ENCODE measurements at regions not wholly inside any gene's neighbourhood (a gene's known extent, or its start where the extent isn't known, plus 50 kb on each side); places are given as distances from the start of the nearest gene placed in this dataset.

- TF ChIP-seq EZH2 (optimal IDR thresholded peaks at IDR 0.05; ENCODE audit: low read depth, low read length) (no peak), EZH2phosphoT487 (IDR thresholded peaks at IDR 0.05; ENCODE audit: low read length) (no peak)
- TF ChIP-seq, protein P1, sequence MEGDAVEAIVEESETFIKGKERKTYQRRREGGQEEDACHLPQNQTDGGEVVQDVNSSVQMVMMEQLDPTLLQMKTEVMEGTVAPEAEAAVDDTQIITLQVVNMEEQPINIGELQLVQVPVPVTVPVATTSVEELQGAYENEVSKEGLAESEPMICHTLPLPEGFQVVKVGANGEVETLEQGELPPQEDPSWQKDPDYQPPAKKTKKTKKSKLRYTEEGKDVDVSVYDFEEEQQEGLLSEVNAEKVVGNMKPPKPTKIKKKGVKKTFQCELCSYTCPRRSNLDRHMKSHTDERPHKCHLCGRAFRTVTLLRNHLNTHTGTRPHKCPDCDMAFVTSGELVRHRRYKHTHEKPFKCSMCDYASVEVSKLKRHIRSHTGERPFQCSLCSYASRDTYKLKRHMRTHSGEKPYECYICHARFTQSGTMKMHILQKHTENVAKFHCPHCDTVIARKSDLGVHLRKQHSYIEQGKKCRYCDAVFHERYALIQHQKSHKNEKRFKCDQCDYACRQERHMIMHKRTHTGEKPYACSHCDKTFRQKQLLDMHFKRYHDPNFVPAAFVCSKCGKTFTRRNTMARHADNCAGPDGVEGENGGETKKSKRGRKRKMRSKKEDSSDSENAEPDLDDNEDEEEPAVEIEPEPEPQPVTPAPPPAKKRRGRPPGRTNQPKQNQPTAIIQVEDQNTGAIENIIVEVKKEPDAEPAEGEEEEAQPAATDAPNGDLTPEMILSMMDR (IDR thresholded peaks at IDR 0.05; ENCODE audit: low read length) = no peak
- H3K79me2 ChIP-seq (ENCODE audit: low read length) = no peaks in the 10 kb centered on the region
- DNase-seq = no peak
- peaks cover 41% of the 10 kb centered on the region for H3K4me1 ChIP-seq (ENCODE audit: low read length)
- no peaks in the 10 kb centered on the region for H4K20me1 ChIP-seq (ENCODE audit: insufficient read depth, low read length)
- no peaks in the 10 kb centered on the region for H3K27me3 ChIP-seq (replicated peaks; ENCODE audit: insufficient read depth, low read length)
- H3K27ac ChIP-seq (ENCODE audit: low read length) = no peak overlapping the region
- no peaks in the 10 kb centered on the region for H3K9me2 ChIP-seq (replicated peaks; ENCODE audit: insufficient read depth, low read length)
- no peaks in the 10 kb centered on the region for H3K36me3 ChIP-seq (replicated peaks; ENCODE audit: insufficient read depth, low read length)
- no peak overlapping the region for H3K4me3 ChIP-seq (ENCODE audit: low read length)
- H3K9me3 ChIP-seq (replicated peaks; ENCODE audit: insufficient read depth, low read length) = no peaks in the 10 kb centered on the region
- no peak overlapping the region for H2AFZ ChIP-seq (ENCODE audit: low read length)
- no peak overlapping the region for H3K9ac ChIP-seq (ENCODE audit: low read length)
- H3F3A ChIP-seq (ENCODE audit: insufficient read depth, low read length) = peaks cover 10% of the 10 kb centered on the region
- H3K4me2 ChIP-seq (ENCODE audit: low read depth, low read length) = no peak overlapping the region
Measured at GRCh38 chr5:173826428-173827350, 61.5 kb upstream of the CPEB4 start.

- no peaks in the 10 kb centered on the region for H3F3A ChIP-seq (ENCODE audit: insufficient read depth, low read length)
- TF ChIP-seq EZH2phosphoT487 (IDR thresholded peaks at IDR 0.05; ENCODE audit: low read length) (no peak), EZH2 (optimal IDR thresholded peaks at IDR 0.05; ENCODE audit: low read depth, low read length) (no peak)
- TF ChIP-seq, protein P1 (IDR thresholded peaks at IDR 0.05; ENCODE audit: low read length) = no peak
- no peaks in the 10 kb centered on the region for H3K36me3 ChIP-seq (replicated peaks; ENCODE audit: insufficient read depth, low read length)
- no peak overlapping the region for H3K4me3 ChIP-seq (ENCODE audit: low read length)
- no peak overlapping the region for H2AFZ ChIP-seq (ENCODE audit: low read length)
- H3K79me2 ChIP-seq (ENCODE audit: low read length) = no peaks in the 10 kb centered on the region
- no peaks in the 10 kb centered on the region for H3K27me3 ChIP-seq (replicated peaks; ENCODE audit: insufficient read depth, low read length)
- 0 out of 2 replicates have a peak overlapping the region, but pooled peaks have one; percentile 2 for H3K27ac ChIP-seq (ENCODE audit: low read length)
- peak; percentile 34 for DNase-seq
- peak overlapping the region; percentile 7; the same call in 1 of the 2 replicates for H3K4me2 ChIP-seq (ENCODE audit: low read depth, low read length)
- peaks cover 23% of the 10 kb centered on the region for H3K4me1 ChIP-seq (ENCODE audit: low read length)
- H3K9me3 ChIP-seq (replicated peaks; ENCODE audit: insufficient read depth, low read length) = no peaks in the 10 kb centered on the region
- no peaks in the 10 kb centered on the region for H3K9me2 ChIP-seq (replicated peaks; ENCODE audit: insufficient read depth, low read length)
- no peak overlapping the region for H3K9ac ChIP-seq (ENCODE audit: low read length)
- H4K20me1 ChIP-seq (ENCODE audit: insufficient read depth, low read length) = no peaks in the 10 kb centered on the region
Measured at GRCh38 chr5:173828952-173829351, 59.2 kb upstream of the CPEB4 start.

GRCh38 chr5:173829826-173830225, 58.3 kb upstream of the CPEB4 start:
- Histone ChIP-seq H3K27ac (ENCODE audit: low read length) (no peak overlapping the region), H2AFZ (ENCODE audit: low read length) (no peak overlapping the region), H3K9ac (ENCODE audit: low read length) (no peak overlapping the region), H3K27me3 (replicated peaks; ENCODE audit: insufficient read depth, low read length) (no peaks in the 10 kb centered on the region), H3K4me3 (ENCODE audit: low read length) (no peak overlapping the region), H3K4me1 (ENCODE audit: low read length) (peaks cover 15% of the 10 kb centered on the region), H3K4me2 (ENCODE audit: low read depth, low read length) (no peak overlapping the region), H3K79me2 (ENCODE audit: low read length) (no peaks in the 10 kb centered on the region), H3K36me3 (replicated peaks; ENCODE audit: insufficient read depth, low read length) (no peaks in the 10 kb centered on the region), H3K9me2 (replicated peaks; ENCODE audit: insufficient read depth, low read length) (no peaks in the 10 kb centered on the region), H4K20me1 (ENCODE audit: insufficient read depth, low read length) (no peaks in the 10 kb centered on the region), H3K9me3 (replicated peaks; ENCODE audit: insufficient read depth, low read length) (no peaks in the 10 kb centered on the region), H3F3A (ENCODE audit: insufficient read depth, low read length) (no peaks in the 10 kb centered on the region)
- TF ChIP-seq EZH2phosphoT487 (IDR thresholded peaks at IDR 0.05; ENCODE audit: low read length) (no peak), EZH2 (optimal IDR thresholded peaks at IDR 0.05; ENCODE audit: low read depth, low read length) (no peak)
- no peak for DNase-seq

- no peaks in the 10 kb centered on the region for H3K9me3 ChIP-seq (replicated peaks; ENCODE audit: insufficient read depth, low read length)
Measured at GRCh38 chr5:173830421-173830820, 57.7 kb upstream of the CPEB4 start.

More at GRCh38 chr5:173830421-173830820, 57.7 kb upstream of the CPEB4 start:
- peaks cover 15% of the 10 kb centered on the region for H3K4me1 ChIP-seq (ENCODE audit: low read length)
- H2AFZ ChIP-seq (ENCODE audit: low read length) = no peak overlapping the region
- no peaks in the 10 kb centered on the region for H3K27me3 ChIP-seq (replicated peaks; ENCODE audit: insufficient read depth, low read length)
- H3K4me3 ChIP-seq (ENCODE audit: low read length) = no peak overlapping the region
- no peaks in the 10 kb centered on the region for H3K36me3 ChIP-seq (replicated peaks; ENCODE audit: insufficient read depth, low read length)
- no peaks in the 10 kb centered on the region for H3F3A ChIP-seq (ENCODE audit: insufficient read depth, low read length)
- no peaks in the 10 kb centered on the region for H4K20me1 ChIP-seq (ENCODE audit: insufficient read depth, low read length)
- no peak overlapping the region for H3K27ac ChIP-seq (ENCODE audit: low read length)
- TF ChIP-seq, protein P1 (IDR thresholded peaks at IDR 0.05; ENCODE audit: low read length) = no peak
- H3K9me2 ChIP-seq (replicated peaks; ENCODE audit: insufficient read depth, low read length) = no peaks in the 10 kb centered on the region
- H3K9ac ChIP-seq (ENCODE audit: low read length) = no peak overlapping the region
- DNase-seq = no peak
- no peaks in the 10 kb centered on the region for H3K79me2 ChIP-seq (ENCODE audit: low read length)
- H3K4me2 ChIP-seq (ENCODE audit: low read depth, low read length) = no peak overlapping the region
